Tongue (tissue), 1 donor: ENCODE measurements at regions not wholly inside any gene's neighbourhood (a gene's known extent, or its start where the extent isn't known, plus 50 kb on each side); places are given as distances from the start of the nearest gene placed in this dataset.
A peak's percentile ranks its signal among the peaks of the same experiment; 100 is the strongest.

ENCODE experiments used
- DNase-seq: peaks from one replicate; pipeline ENCODE4 v3.0.0-alpha.2; 2015

DNA sequence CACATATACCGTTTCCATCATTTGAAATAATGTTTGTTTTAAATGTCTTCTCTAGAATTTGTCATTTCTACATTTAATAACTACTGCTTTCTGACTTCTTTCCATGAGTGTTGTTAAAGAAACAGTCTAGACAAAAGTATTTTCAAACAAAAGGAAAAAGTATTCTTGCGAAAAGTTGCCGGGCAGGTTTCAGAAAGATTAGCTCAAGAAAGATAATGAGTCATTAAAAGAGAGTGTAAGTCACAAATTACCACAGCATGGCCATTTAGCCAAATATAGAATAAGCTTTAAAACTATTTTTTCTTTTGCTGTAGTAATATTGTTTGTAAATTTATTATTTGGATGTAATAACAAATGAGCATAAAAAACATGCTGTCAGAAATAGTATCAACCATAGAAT is 493.0 kb downstream of the TLL1 start:
- DNase-seq: no peak

DNA sequence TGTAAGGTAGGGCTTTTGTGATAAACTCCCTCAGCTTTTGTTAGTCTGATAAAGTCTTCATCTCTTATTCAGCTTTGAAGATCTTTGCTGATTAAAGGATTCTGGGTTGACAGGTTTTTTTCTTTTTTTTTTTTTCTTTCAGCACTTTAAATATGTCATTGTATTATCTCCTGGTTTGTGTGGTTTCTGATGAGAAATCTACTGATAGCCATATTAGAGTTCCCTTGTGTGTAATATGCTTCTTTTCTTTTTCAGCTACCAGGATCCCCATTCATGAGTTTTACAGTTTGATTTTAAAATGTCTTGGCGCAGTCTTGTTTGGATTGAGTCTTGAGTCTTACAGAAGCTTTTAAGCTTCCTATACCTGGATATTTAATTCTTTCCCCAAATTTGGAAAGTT is 504.5 kb downstream of the TLL1 start:
- DNase-seq: no peak

DNA sequence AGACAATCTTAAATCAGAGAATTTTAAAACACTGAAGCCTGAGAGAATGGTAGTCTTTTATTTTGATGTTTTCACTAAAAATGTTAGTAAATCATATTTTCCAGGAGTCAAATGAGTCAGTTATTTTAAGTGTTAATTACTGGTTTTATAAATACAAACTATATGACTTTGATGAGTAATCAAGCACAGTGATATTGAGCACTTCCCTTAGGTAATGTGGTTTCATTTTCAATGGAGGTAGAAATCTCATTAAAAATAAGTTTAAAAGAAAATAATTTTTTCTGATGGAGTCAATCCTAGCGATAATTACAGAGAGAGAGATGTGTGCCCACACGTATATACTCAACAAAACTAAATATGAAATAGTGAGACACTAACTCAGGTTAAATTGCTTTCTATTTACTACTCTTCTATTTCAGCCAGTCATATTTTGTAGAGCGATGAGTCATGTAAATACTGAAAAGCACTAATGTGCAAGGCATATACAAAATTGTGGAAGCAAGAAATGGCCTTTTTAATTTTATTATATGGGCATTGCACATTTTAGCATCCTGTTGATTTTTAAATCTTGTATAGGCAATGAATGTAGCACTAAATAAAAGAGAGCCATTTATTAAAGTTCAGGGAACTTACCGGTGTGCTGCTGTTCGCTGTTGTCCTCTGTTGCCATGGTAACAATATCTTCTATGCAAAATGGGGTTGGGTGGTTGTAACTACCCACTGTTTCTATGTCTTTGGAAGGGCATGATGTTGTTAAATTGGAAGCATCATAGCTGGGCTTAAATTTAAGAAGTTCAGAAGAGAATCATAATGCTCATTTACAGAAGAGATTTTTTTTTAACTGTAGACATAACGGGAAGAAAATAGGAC is 513.7 kb downstream of the TLL1 start:
- no peak for DNase-seq

DNA sequence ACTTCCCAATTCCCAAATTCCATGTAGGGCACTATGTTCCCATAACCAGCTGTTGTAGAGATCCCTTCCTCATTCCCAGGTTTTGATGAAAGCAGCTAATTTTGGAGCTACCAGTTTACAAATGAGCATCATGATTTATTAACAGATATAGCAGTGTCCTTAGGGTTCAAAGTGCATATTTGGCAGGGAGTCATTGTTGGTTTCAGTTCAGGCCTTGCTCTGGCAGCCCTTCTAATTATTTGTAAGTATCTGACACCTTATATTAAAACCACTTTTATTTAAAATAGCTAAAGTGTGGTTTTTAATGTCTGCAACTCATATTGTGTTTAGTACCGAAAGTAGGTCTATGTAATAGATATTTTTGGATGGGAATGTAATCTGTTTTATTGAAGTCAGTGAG is 518.5 kb downstream of the TLL1 start:
- DNase-seq: no peak

DNA sequence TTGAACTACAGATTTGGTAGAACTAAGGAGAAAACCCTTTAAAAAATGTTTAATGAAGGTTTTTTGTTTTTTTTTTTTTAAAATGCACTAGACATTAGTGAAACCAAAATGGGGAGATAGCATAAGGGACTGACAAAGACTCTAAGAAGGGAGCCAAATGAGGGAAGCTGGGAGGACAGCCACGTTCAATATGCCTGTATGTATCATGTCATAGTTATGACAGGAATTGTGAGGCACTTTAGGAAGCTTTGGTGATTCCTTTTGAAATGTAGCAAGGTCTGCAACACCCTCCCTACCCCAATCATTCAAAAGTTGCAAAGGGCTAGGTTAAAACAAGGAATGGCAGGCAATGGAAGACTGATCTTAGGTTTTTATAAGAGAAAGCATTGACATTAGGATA is 526.0 kb downstream of the TLL1 start:
- DNase-seq: no peak

DNA sequence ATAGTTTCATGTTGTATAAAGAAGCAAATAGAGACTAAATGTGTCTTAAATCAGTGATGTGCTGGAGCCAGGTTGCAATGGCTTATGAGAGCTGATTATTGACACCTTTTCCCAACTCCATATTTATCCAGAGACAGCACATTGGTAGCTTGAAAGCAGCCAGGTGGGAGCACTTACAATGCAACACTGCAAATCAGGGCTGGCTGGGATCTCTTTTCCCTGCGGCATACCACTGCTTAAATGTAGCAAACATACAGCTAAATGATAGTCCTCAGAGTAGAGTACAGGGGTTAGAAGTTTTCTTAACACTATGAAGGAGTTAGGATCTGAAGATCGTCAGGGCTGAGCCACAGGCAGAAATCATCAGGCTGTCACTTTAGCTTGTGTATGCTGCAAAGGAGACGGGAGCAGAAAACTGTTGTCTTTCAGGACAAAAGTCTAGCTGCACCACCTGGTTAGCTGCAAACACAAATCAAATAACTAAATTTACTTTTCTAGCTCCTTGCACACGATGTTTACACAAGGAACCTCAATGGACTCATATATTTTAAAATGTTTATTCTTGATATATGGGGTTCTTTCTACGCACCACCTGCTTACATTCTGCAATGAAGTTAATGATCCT is 527.3 kb downstream of the TLL1 start:
- DNase-seq: peak; percentile 4

DNA sequence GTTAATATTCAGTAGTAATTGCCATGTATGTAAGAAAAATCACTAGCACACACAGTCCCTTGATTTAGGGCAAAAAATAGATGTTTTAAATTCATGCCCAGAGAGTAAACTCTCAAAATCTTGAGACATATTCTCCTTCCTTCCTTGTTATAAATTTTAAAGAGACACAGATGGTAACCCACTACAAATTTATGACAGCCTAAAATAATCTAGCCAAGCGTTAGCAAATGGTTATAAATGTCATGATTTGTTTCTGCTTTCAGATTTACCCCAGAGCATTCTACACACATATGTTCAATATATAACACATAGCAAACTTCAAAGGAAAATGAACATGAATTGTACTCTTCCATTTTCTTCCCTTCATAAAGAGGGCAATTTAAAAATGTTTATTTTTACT is 540.3 kb downstream of the TLL1 start:
- DNase-seq: no peak

DNA sequence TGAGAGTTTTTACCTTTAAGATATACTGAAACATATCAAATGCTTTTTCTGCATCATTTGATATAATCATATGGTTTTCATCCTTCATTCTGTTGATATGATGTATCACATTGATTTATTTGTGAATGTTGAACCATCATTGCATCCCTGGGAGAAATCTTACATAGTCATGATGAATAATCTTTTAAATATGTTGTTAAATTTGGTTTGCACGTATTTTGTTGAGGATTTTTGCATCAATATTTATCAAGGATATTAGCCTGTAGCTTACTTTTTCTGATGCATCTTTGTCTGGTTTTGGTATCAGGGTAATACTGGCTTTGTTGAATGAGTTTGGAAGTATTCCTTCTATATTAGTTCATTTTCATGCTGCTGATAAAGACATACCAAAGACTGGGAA is 541.4 kb downstream of the TLL1 start:
- no peak for DNase-seq

DNA sequence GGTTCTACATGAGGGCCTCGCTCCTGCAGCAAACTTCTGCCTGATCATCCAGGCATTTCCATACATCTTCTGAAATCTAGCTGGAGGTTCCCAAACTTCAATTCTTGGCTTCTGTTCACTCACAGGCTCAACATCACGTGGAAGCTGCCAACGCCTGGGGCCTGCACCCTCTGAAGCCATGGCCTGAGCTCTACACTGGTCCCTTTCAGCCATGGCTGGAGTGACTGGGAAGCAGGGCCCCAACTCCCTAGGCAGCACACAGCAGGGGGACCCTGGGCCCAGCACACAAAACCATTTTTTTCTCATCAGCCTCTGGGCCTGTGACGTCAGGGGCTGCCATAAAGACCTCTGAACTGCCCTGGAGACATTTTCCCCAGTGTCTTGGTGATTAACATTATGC is 542.7 kb downstream of the TLL1 start:
- no peak for DNase-seq

DNA sequence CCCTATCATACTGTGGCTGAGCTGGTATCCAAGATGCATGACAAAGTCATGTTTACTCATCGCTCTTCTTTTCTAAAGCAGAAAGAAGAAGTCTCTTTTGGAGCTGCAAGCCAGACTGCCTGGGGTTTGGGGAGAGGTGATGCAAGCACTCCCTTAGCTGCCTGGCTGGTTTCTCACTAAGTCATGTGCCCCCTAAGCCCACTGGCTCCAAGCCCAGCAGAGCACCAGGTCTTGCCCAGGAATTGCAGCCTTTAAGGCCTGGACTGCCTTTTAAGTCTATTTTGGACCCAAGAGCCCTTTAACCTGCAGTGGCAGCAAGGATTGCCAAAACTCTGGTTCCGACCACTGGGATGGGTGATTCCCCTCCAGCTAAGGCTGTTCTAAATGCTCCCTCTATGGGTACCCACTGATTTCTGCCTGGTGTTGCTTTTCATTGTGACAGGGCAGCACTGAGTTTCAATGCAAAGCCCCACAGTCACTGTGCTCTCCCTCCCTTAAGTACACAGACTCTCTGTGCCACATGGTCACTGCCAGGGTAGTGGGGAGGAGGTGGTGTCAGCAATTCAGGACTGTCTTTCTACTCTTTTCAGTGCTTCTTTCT is 548.6 kb downstream of the TLL1 start:
- no peak for DNase-seq

DNA sequence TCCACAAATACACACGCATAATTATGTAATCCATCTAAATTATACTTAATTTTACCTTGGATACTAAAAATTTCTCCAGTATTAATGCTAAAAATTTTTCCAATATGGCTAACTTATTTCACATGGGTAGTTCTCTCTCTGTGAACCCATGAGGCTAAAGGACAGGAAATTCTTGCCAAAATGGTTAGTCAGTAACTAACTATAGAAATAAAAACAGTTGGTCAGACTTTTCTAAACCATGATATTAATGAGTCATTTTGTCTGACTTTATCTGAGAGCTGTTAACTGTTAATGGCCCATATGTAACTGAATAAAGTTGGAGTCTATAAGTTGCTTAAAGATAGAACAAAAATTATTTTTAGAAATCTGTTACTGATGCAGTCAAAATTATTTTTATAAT is 549.4 kb downstream of the TLL1 start:
- no peak for DNase-seq

DNA sequence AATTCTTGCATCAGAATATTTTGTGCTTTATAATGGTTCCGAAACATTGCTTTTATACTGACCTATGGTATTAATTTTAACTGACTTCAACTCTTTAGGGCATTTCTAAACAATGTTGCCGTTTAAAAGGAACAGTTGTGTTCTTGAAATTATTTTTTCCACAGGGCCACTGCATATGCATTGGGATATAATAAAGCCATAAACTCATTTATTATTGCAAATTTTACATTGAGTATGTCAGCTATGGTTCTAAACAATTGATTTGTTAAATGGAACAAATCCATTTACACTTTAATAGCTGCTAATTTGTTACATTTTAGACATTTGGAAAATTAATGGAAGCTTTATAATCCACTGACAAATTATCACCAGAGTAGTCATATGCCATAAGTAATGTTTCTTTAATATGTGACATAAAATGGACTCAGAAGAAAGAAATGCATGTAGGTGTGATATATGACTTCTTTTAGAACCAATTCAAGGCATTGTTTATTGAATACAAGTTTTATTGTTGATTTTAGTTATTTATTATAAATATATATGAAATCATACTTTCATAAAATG is 553.3 kb downstream of the TLL1 start:
- no peak for DNase-seq

DNA sequence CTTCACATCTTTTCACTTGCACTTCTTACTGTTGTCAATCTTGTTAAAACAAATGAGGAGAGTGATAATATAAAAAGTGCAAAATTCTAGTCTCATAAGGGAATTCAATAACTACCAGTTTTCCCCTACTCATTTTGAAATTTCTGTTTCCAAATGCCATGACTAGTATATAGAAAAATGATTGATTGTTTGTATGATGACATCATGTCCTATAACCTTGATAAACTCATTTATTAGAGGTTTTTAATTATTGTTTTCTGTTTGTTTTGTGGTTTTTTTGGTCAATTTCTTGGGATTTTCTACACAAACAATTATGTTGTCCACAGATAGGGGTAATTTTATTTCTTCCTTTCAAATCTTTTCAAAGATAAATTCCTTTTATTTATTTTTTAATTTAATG is 559.1 kb downstream of the TLL1 start:
- no peak for DNase-seq

DNA sequence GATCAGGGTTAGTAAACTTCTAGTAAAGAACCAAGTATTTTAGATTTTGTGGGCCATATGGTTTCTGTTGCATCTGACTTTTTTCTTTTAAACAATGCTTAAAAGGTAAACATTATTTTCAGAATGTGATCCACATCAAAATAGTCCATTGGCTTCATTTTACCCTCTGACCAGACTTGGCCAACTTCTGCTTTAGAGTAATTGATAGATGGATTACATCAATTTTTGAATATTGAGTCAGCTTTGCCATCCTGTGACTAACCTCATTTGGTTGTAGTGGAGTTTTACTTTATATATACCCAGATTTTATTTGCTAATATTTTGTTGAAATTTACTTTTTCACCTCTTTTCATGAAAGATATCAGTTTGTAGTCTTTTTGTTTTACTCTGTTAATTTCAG is 559.8 kb downstream of the TLL1 start:
- no peak for DNase-seq

DNA sequence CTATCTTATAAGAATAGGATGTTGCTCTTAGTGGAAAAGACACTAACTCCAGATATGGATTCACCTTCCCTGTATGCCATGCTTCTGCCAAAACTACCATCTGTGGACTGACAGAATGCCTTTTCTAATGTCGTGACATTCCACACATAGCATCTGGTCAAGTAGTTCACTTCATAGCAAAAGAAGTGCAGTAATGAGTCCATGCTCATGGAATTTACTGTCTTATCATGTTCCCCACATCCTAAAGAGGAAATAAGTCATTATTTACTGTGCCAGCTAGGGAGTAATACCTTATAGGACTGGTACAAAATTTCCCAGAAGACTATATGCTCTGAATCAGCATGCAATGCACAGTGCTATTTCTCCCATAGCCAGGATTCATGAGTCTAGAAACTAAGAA is 562.4 kb downstream of the TLL1 start:
- no peak for DNase-seq

DNA sequence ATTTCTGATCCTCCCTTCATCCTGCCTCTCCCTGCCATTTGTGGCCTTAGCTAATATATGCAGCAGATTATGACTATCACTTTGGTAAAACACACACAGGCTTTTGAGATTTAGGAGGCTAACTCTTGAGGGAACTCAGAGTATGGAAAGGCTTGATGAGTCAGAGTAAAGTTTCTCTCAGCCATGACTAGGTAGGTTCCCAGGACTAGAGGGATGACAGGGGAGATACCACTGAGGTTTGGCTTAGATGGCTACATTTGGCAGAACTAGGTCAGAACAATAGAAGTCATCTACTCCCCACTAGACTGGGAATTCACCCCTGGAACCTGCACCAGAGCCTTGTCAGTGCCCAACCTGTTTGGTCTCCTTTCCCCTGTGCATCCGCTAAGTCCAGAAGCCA is 585.7 kb downstream of the TLL1 start:
- no peak for DNase-seq

DNA sequence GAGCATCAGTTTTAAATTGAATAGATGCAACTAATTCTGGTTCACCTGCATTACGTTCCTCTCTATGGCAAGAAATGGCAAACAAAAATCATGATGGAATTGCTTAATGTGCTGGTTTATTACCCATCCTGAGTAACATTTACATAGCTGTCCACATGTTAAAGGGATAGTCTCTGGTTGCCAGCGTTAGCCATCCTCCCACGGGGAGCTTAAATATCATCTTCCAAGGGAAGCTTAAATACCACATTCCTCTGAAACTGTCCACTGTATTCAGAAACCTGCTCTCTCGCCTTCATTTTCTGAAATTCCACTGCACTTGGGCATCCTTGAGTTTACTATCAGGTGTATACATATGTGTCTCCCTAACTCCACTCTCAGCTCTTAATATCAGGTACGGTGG is 586.6 kb downstream of the TLL1 start:
- DNase-seq: no peak

DNA sequence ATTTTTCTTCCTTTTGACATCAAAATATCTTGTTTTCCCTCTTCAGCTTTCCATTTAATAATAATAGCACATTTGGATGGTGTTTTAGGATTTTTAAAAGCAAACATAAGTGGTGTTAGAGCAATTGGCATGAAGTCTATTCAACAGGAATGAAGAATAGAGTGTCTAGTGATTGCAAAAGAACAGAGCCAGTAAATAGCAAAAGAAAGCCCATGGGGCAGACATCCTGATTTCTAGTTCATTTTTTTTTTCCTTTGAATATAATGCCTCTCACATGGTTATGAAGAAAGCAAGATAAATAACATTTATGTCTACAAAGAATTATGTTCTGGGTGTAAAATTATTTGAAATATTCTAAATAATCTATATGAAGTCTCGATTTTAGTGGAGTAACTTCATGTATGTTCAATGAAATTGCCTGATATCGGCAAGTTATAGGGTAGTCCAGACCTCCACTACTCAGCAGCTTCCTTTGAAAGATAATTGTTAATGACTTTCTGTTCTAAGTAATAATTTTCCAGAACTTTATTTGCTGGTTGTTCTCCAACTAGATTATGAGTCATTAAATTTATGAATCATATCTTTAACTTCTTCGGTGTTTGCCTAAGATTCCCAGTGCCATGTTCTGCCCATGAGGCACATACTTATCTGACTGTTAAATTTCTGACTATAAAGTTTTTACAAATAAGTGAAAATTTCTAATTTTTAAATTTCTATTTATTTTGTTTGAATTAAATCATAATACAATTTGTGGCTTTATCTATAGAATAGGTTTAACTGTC is 587.9 kb downstream of the TLL1 start:
- DNase-seq: no peak

DNA sequence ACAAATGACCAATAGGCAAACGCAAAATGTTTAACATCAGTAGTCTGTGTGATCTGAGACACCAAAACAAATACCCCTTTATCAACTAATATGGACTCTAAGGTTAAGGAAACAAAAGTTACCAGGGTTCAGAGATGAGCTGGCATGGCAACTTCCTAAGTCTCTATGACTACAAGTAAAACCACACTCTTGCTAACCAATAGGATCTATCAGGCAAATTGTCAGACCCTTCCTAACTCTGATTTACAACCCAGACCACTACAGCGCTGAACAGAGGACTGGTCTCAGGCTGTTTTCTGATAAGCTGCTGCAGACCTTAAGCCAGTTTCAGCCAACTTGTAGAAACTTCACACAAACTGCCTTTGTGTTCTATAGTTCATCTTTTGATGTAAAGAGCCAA is 608.0 kb downstream of the TLL1 start:
- DNase-seq: no peak

DNA sequence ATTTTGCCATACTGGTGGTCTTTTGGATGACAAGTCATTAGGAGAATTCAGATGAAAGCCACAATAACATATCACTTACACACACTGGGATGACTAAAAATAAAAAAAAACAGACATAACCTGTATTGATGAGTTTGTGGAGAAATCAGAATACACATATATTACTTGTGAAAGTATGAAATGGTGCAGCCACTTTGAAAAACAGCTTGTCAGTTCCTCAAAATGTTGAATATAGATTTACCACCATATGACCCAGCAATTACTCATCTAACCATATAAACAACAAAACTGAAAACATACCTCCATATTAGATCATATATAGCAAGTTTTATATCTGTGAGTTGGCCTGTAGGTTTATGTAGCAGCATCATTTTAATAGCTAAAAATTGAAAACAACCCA is 608.7 kb downstream of the TLL1 start:
- no peak for DNase-seq

DNA sequence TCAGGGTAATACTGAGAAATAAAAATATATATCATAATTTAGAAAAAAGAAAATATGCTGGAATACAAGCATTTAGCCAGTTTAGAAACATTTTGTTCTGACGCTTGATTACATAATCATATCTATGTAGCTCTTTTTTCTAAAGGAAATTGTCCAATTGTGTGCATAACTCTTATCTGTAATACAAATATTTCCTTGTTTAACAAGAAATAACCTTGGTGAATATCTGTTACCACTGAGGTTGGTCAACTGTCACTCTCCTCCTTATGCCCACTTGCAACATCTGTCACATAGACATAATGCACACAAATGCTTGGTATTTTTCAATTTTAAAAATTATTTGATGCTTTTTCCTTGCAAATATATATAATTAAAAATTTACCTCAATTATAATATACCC is 609.7 kb downstream of the TLL1 start:
- DNase-seq: no peak

DNA sequence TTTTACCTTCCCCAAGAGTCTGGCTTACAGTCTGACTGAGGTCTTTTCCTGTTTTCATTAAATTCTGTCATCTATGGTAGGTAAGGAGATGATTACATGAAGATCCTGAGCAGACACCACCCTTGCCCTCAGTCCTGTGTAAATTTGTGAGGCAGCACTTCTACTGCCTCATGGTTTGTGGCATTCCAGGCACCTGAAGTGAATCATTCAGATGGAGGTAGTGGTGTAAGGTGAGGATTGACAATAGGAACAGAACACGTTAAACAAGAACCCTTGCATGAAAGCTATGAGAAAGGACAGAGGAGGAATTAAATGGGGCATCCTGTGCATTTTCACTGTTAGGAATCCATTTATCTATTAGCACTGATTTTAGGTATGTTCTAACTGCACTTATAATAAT is 618.6 kb downstream of the TLL1 start:
- DNase-seq: no peak

DNA sequence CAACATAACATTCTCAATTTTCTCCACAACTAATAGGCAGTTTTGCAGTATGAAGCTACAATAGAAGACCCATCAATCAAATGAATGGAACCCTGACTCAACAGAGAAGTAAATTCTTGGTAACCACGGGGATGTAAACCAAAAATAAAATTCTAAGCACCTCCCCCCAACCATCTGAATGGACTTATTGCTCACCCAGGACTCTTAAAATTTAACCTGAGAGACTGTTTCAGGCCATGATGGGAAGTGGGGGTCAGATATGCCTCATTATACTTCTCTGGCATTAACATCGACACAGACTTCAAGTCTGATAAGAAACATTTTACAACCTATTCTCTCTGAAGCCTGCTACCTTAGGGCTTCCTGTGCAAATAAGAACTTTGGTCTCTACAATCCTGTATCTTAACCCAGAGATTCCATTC is 620.9 kb downstream of the TLL1 start:
- no peak for DNase-seq
